Activated T-cell treated with anti-CD3 and anti-CD28 coated beads for 24 hours (primary cell): ENCODE measurements at regions not wholly inside any gene's neighbourhood (a gene's known extent, or its start where the extent isn't known, plus 50 kb on each side); places are given as distances from the start of the nearest gene placed in this dataset.

Experiments used
- DNase-seq: peaks from one replicate; pipeline ENCODE4 v3.0.0-alpha.2; 2020; ENCODE audit warnings: low read depth

DNA sequence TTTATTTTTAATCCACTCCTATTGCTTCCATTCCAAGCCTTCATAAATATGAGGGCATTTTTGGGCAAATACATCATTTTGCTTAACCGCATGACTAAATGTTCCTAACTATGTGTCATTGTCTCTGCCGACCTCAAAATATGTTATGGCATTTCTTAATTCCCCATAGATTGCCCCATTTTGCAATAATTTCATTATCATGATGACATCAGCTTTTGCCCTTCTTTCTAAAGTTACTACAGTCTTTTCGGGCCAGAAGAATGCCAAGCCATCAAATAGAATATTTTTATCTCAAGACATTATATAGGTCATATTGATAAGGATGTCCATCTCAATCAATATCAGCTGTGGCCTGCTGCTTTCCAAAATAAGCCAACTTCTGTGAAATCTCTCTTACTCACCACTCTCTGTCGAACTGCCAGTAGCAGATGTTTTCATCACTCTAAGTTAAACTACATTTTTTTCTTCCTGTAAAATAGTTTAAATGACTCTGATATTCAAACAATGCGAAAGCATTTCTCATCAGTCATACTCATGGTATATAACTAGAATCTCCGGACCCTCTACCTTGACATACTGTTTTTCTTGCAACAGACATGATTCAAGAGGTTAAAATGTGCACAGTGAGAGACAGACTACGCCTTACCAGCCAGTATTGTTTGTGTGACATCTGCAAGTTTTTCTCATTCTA, 1254.6 kb upstream of the CELF2 start:
- DNase-seq: no peak

DNA sequence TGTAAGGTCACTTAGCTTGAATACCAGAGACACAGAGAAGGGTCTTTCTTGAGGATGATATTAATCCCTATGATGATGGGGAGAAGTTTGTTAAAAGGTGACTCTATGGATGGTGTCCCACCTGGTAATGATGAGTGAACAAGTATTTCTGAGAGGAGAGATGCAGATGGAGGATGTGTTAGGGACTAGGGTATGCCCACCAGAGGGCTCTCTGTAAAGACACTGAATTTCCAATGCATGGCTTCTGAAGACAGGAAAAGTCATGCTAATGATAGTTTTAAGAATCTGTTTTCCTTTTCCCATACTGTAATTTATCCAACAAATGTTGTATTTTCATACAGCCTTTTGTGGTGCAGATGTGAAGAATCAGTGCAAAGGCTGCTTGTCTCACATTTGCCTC, 1250.9 kb upstream of the CELF2 start:
- DNase-seq: no peak

DNA sequence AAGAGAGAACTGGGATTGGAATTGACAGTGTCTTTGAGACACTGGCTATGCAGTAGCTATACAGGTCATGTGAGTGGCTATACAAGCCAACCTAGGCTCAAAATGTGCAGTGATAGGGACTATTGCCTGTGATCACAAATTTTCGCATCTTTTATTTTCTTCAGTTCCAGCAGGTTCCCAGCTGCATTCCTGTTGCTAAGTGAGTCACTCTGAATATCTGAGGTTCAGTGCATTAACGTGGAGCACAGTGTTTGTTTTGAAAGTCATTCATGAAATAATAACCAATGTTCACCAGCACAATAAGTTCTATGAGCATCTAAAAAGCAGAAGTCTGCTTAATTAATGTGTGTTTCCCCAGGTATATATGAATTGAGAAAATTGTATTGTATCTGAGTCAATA, 1236.0 kb upstream of the CELF2 start:
- no peak for DNase-seq

DNA sequence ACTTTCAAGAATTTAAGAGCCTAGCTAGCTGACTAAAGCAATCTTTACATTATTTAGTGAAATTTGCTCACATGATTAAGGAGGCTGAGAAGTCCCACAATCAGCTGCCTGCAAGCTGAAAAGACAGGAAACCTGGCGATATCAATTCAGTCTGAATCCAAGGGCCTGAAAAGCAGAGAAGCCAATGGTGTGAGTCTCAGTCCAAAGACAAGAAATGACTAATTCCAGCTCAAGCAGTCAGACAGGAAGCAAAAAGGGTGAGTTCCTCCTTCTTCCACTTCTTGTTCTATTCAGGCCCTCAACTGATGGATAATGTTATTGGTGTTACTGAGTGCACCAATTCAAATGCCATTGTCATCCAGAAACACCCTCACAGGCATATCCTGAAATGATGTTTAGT, 1231.6 kb upstream of the CELF2 start:
- no peak for DNase-seq

DNA sequence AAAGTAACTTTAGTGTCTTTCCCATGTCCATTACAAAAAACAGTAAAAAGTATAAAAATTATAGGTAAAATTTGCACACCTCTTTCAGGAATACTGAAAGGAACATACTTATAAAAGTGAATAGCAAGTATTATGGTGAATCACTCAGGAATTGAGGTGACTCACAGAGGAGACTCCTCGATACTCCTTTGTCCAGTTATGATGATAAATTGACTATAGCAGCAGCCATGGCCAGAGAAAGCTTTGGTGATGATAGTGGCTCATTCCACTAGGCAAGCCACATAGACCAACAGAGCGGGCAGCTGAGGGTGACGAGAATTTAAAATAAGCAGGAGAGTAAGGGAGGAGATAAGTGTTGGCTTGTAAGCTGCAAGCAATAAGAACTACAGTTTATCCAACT, 1231.1 kb upstream of the CELF2 start:
- no peak for DNase-seq

DNA sequence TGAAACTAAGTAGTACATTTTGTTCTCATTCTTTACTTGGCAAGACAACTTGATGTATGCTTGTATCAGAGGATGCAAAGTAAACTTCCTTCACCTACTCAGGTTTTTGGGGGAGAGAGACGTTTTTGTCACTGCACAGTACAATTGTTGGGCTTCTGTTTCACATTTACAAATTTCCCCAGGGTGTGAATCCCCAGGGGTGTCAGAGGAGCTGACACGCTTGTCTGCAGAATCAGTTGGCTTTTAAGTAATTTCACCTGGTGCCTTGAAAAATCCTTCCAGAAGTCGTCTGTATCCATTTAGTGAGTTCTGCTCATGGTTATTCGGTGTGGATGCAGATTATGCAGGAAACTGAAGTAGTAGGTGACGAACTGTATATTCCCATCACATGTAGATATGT, 1227.7 kb upstream of the CELF2 start:
- no peak for DNase-seq

DNA sequence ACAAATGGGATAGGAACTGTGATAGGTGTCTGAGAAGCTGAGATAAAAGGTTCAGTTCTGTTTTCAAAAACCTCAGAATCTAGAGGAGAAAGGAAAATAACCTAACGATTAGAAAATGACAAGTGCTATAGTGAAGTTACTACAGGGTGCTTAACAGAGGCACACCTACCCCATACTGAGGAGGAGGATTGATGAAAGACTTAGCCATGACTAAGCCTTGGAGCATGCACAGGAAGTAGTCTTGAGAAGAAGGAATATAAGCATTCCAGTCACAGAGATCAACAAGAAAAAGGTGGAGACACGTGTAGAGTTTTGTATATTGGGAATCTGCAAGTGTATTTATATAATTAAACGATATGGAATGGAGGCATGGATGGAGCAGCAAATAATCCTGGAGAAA, 1225.5 kb upstream of the CELF2 start:
- no peak for DNase-seq

DNA sequence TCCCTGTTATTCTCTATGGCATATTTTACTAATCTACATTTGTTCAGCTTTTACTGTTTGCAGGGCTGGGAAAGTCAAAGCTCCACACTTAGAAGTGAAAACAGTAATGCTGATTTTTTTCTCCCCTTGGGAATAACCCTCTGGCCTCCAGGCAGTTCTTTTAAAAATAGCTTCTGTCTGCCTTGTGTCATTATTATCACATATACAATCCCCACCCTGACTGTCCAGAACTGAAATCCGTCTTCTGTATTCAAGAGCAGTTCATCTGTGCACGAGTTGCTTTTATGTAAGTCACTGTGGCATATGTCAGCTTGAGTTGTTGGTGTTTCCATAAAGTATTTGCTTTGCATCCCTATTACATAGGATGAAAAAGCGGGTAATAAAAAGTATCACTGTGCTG, 1221.1 kb upstream of the CELF2 start:
- DNase-seq: no peak

DNA sequence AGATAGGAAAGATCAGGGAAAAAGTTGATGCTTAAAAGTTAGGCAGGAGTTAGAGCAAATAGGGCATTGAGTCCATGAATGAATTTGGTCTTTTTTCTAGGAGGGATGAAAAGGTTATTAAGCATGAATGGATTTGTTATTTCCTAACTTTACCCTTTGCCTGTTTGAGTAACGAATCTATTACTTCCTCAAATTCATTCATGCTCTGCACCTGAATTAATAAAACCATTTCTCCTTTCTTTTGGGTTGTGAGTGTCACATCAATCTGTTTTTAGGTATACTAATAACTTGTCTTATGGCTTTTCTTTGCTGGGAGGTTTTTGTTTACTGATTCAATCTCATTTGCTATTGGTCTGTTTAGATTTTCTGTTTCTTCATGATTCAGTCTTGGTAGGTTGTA, 1217.7 kb upstream of the CELF2 start:
- DNase-seq: no peak

DNA sequence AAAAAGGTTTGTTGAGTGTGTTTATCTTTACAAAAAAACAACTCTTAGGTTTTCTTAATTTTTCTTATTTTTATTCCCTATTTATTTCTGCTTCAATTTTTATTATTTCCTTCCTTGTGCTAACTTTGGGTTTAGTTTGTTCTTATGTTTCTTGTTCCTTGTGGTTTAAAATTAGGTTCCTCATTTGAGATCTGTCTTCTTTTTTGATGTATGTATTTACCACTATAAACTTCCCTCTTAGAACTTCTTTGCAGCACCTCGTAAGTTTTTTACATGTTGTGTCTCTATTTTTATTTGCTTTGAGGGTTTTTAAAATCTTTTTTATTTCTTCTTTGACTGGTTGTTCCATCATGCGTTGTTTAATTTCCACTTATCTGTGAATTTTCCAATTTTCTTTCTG, 1217.1 kb upstream of the CELF2 start:
- DNase-seq: no peak

DNA sequence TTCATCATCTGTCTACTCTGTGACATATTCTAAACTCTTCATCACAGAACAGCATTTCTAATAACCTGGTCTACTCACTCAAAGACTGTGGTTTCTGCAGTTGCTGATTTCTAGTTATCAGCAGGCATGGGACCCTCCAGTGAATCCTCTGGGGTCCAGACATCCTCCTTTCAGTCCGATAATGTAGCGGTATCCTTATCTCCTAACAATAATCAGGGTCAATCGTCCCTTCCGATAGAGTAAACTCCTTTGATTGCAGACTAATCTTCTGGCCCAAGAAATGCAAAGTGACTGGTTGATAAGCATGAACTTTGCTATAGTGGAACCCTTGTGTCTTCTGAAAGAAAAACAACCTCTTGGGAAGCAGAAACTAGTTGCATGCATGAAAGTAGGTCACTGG, 1209.8 kb upstream of the CELF2 start:
- DNase-seq: no peak

DNA sequence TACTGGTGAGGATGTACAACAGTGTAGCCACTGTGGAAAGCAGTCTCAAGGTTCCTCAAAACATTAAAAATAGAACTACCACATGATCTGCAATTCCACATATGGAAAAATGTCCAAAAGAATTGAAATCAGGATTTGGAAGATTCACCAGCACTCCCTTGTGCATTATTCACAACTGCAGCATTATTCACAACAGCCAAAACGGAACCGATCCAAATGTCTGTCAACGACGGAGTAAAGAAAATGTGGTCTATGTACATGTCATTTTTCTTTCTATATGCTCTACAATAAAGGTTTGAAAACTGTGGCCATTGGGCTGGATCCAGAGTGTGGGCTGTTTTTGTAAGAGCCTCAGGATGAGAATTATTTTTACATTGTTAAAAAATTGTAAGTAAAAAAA, 1206.1 kb upstream of the CELF2 start:
- no peak for DNase-seq

DNA sequence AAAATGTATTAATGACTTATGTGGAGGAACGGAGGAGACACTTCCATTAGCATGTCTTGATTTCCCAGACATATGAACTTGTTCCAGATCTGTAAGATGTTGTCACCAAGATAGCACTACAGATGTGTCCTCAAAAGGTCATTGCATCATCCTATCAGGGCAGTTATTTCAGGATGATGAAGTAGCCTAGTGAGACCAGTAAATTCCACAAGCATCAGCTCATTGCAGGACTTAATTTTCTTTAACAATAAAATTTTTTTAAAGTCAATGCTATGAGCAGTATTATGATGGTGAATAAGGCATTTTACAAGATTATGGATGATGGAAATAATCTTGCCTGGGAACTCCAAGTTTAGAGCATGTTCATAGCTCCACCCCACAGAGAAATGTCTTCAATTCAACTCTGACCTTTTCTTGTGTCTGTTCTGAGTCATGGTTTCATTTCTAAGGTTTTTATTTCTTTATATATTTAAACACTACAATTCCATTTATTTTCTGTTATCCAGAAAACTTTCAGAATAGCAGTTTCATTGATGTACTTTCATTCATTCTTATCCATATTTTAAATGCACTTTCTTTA, 1203.3 kb upstream of the CELF2 start:
- DNase-seq: no peak

DNA sequence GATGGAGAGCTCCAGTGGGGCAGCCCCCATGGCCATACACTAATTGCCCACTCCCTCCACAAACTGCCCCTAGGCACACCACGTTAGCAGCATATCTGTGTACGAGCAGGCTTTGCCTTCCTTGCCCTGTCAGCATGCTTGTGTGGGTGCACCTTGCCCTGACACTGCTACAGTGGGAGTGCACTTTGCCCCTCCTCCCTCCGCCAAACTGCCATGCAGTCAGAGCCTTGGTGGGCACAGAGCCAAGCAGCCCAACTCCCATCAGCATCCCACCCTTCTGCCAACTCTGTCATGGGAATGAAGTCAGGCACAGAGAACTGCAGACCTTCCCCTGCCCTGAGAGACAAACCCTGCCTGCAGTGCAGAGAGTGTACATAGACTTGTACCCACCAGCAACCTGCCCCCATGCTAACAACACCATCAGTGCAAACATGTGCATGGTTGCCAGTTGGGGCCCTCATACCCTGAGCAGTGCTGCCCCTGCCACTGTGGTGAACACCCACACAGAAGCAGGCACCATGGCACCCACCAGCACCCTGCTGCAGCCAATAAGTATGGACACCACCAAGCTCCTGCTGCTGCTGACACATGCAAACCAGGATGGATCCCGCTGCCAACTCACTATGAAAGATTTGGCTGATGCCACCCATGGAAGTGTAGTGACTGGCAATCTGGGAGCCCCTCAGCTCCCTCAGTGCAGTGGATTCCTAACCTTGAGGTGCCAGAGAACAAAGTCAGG, 1197.7 kb upstream of the CELF2 start:
- DNase-seq: no peak

DNA sequence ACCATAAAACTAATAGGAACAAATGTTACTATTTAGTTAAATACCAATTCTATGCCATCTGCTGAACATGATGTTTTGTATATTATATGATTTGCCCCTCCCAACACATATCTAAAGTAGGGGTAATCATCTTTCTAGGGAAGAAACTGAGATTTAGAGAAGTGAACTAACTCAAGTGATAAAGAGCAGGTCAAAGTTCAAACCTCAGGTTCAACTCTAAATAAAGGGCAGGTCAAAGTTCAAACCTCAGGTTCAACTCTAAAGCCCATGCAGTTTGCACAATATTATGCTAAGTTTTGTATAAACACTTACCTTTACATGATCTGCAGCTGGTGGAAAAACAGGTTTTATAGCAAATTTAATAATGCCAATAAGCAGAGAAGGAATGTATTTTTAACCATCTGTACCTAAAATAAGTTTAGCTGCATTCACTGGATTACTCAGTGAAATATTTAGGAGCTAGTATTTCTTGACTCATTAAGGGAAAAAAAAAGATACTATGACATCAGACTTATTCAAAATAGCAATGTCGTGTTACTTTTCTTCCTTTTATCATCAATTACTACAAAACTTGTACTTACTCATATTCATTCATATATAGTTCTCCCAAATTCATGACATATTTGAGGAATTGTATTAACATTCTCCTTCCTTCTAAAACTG, 1194.3 kb upstream of the CELF2 start:
- no peak for DNase-seq

DNA sequence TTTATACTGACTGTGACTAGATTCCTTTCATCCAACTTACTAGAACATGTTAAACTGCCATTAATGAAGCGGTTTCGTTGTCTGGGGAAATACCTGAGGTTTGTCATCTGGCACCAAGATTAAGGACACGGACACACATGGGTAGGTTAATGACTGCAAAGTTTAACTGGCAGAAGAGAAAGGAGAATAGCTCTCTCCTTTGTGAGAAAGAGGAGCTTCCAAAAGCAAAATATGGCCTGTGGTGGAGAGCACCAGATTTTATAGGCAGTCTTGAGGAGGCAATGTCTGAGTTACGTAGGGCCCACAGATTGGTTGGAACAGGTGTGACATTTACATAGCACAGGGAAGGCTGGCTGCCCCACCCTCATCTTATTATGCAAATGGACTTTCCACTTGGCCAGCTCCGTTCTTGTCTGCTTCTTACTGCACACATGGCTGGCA, 1193.0 kb upstream of the CELF2 start:
- no peak for DNase-seq

DNA sequence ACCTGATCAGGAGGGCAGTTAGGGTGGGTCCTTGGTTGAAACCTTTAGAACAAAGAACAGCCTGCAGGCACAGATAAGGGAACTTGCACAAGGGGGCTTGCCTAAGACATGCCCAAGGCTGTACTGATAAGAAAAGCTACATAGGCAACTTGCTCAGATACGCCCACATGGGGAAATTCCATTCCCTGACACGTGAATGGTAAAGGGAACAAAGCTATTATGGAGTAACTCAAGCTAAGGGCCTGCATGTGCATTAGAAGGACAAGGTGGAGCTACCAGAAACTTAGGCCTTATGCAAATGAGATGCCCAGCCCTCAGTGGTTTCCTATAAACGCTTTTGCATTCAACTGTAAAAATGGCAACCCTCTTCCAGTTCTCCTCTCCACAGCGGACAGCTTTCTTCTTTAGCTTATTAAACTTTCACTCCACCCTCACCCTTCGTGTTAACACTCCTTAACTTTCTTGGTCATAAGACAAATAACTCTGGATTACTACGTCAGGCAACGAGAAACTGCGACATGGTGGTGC, 1192.1 kb upstream of the CELF2 start:
- no peak for DNase-seq

DNA sequence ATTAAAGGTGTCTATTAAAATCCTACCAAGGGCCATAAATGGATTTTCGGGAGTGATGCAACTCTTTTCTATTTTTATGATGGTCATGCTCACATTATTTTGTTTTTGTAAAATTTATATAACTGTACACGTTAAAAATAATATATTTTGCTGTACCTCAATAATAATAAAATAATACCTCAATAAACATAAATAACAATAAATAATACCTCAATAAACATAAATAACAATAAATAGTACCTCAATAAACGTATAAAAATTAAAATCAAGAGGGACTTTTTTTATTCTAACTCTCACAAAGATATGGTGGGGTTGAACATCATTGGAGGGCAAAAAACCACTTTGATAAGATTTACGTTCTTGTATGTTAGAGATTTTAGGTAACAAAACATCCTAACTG, 1189.6 kb upstream of the CELF2 start:
- no peak for DNase-seq

DNA sequence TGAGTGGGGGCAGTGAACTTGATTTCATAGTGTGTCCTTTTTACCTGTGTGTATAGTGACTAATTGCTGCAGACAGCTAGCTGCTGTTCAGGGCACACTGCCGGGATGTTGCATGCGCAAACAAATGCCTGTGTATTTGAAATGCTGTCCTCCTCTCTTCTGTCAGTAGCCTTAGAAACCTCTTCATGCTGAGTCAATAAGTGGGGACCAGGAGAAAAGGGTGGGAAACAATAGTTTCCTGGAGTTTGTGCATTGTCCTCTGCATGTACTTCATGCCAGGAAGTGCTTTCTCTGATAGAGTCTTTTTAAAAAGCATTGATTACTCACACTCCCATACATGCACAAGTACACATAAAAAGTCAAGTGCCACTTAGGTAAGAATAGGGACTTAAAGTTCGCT, 1183.7 kb upstream of the CELF2 start:
- no peak for DNase-seq

DNA sequence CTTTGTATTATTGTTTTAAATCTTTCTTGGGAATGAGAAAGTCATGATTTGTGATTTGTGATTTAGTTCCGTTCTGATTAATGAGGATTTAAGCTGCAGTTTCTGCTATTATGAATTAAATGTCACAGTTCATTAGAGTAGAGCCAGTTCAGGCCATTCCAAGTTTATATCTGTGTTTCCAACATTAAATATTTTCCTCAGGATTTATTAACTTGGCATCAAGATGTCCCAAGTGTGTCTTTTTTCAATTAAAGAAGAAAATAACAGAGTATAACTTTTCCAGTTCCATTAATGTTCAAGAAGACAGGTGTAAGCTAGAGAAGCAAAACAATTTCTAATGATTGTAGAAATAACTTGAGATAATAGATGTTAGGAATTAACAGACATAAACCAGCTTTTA, 1183.2 kb upstream of the CELF2 start:
- DNase-seq: no peak

DNA sequence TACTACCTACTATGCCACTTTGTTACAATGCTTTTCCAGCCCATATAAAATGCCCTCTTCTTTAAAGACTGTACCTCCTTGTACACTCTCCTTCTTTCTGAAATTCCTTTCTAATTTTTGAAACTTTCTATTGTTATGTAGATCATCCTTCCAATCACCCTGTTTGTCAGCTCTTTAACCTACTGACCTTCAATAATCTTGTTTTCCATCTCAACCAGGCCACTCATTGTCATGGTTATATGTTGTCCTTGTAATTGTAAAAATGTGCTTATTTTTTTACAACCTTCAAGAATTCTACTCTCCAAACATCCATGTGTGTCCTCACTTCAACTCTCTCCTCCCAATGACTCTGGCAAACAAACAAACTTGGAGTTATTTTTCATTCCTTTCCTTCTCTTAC, 1172.6 kb upstream of the CELF2 start:
- DNase-seq: no peak

DNA sequence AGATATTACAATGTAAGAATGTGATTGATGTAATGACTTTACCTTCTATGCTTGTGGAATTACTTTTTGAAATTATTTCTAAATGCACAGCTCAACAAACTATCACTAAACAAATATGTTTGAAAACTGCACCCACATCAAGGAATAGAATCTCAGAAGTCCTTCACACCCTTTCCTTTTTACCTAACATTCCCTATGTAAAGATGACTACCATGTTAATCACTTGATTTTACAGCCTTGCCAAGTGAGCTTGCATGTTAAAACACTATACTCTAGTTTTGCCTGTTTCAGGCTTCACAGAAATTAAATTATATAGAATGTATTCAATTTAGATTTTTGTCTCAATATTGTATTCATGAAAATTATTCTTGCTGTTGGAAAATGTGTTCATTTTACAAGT, 1169.4 kb upstream of the CELF2 start:
- no peak for DNase-seq

DNA sequence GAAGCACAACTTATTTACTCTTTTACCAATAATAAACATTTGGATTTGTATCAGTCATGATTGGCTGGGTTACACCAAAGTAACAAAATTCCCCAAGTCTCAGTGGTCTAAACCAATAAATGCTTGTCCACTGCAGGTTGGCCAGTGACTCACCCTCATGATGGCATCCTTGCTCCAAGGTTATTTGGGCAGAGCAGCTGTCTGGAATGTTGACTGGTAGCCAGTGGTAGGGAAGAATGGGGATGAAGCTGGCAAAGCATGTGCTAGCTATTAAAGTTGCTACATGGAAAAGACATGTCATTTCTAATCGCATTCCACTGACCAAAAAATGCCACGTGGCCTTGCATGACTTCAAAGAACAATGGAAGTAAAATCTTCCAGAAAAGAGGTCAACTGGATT, 1168.7 kb upstream of the CELF2 start:
- no peak for DNase-seq
